ENCODE measurements at regions not wholly inside any gene's neighbourhood (a gene's known extent, or its start where the extent isn't known, plus 50 kb on each side); places are given as distances from the start of the nearest gene placed in this dataset.

DNA sequence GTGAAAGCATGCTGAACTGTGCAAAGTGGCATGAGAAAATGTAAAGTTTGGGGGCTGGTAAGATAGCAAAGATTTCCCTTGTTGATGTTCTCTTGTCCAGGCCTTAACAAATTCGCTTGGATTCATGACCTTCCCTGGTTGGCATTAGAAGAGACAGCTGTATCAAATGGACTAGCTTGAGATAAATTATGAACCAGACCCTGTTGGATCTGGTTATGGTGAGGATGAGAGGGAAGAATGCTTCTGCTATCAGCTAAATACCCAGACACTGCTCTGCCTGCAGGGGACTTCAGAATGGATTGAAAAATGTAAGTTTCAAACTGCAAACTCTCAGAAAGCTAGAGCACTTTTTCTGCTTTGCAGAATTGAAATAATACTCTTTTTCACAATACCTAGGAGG lies 135.2 kb downstream of the EFNB2 start:
- Histone ChIP-seq H3K9me3 (no peaks in the 10 kb centered on the region), H3K4me1 (no peaks in the 10 kb centered on the region), H3K27ac (no peak overlapping the region), H3K4me3 (replicated peaks in 1 of 3) (no peak overlapping the region), H3K27me3 (no peaks in the 10 kb centered on the region), H3K36me3 (no peaks in the 10 kb centered on the region)
- intact Hi-C loops (cut with DNase I): no loop called here
- no peak for DNase-seq
- TF ChIP-seq POLR2A (IDR thresholded peaks at IDR 0.05): no peak
- TF ChIP-seq, protein P1, sequence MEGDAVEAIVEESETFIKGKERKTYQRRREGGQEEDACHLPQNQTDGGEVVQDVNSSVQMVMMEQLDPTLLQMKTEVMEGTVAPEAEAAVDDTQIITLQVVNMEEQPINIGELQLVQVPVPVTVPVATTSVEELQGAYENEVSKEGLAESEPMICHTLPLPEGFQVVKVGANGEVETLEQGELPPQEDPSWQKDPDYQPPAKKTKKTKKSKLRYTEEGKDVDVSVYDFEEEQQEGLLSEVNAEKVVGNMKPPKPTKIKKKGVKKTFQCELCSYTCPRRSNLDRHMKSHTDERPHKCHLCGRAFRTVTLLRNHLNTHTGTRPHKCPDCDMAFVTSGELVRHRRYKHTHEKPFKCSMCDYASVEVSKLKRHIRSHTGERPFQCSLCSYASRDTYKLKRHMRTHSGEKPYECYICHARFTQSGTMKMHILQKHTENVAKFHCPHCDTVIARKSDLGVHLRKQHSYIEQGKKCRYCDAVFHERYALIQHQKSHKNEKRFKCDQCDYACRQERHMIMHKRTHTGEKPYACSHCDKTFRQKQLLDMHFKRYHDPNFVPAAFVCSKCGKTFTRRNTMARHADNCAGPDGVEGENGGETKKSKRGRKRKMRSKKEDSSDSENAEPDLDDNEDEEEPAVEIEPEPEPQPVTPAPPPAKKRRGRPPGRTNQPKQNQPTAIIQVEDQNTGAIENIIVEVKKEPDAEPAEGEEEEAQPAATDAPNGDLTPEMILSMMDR (IDR thresholded peaks at IDR 0.05): no peak
- WGBS, 2 donors: 86 to 94% methylated on average over 1 of the region's 1 CpG

DNA sequence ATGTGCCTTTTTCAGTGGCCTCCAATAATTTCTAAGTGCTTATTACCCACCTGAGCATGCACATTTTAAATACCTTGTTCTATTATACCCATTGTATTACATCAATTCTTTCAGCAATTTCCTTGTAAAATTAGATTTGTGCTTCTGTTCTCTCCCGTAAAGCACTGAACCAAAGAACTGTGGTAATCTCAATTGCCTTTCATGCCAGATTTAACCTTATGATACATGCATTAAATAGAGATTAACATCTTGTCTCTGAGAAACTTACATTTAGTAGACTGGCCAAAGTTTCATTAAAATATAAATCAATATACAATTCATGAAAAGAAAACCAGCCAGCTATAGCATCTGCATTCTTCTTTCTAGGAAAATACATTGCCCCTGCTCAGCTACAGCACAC lies 137.2 kb downstream of the EFNB2 start:
- 94 to 96% methylated on average over 1 of the region's 1 CpG for WGBS, 2 donors
- DNase-seq: no peak

DNA sequence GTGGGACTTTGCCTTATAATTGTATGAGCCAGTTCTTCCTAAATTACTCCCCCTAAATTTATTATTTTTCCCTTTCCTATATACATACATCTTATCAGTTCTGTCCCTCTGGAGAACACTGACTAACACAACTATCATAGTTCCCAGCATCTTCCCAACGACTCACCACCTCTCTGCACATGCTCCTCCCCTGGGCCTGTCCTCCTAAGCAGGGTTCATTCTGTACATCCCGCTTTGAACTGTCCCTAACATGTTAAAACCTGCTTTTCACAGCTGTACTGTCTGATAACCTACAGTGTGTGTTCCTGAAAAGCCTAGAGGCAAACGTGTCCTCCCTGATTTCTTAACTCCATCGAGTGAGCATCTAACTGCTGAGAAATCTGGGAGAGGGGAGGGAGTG lies 141.7 kb downstream of the EFNB2 start:
- WGBS, 2 donors: 78 to 84% methylated on average over 4 of the region's 4 CpGs
- no peaks in the 10 kb centered on the region for H3K9me3 ChIP-seq
- intact Hi-C loops (cut with DNase I): no loop called here
- H3K4me3 ChIP-seq (replicated peaks in 1 of 3): no peak overlapping the region
- DNase-seq: no peak
- no peaks in the 10 kb centered on the region for H3K4me1 ChIP-seq
- no peaks in the 10 kb centered on the region for H3K27me3 ChIP-seq
- no peak for TF ChIP-seq POLR2A (IDR thresholded peaks at IDR 0.05)
- TF ChIP-seq, protein P1 (IDR thresholded peaks at IDR 0.05): no peak
- no peak overlapping the region for H3K27ac ChIP-seq
- no peaks in the 10 kb centered on the region for H3K36me3 ChIP-seq

More for the DNA sequence above, 137.2 kb downstream of the EFNB2 start:
- Histone ChIP-seq H3K27me3 (no peaks in the 10 kb centered on the region), H3K4me3 (replicated peaks in 1 of 3) (no peak overlapping the region), H3K36me3 (no peaks in the 10 kb centered on the region), H3K4me1 (no peaks in the 10 kb centered on the region), H3K9me3 (no peaks in the 10 kb centered on the region), H3K27ac (no peak overlapping the region)
- TF ChIP-seq, protein P1 (IDR thresholded peaks at IDR 0.05): no peak
- TF ChIP-seq POLR2A (IDR thresholded peaks at IDR 0.05): no peak
- intact Hi-C loops (cut with DNase I): no loop called here

DNA sequence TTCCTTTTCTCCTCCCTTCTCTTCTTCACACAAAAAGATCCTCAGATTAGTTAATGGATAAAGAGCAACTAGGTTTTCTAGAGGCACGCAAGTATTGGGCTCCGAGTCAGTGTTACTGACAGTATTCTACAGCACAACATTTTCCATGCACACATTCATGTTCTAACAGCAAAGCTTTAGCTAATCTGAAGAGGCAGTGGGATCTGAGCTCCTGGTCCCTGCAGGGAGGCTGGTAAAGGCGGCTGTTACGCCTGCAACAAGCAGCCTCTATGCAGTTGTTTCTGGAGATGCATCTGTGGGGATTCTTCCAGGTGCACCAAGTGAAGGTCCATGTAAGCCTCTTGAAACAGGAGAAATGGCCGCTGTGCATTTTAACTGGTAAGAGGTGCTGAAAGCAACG lies 143.8 kb downstream of the EFNB2 start:
- TF ChIP-seq, protein P1 (IDR thresholded peaks at IDR 0.05): no peak
- TF ChIP-seq POLR2A (IDR thresholded peaks at IDR 0.05): no peak
- no peak for DNase-seq
- WGBS, 2 donors: 94 to 95% methylated on average over 6 of the region's 6 CpGs
- no peak overlapping the region for H3K27ac ChIP-seq
- no peaks in the 10 kb centered on the region for H3K4me1 ChIP-seq
- intact Hi-C loops (cut with DNase I): no loop called here
- H3K36me3 ChIP-seq: no peaks in the 10 kb centered on the region
- H3K27me3 ChIP-seq: no peaks in the 10 kb centered on the region
- H3K4me3 ChIP-seq (replicated peaks in 1 of 3): no peak overlapping the region
- H3K9me3 ChIP-seq: no peaks in the 10 kb centered on the region

DNA sequence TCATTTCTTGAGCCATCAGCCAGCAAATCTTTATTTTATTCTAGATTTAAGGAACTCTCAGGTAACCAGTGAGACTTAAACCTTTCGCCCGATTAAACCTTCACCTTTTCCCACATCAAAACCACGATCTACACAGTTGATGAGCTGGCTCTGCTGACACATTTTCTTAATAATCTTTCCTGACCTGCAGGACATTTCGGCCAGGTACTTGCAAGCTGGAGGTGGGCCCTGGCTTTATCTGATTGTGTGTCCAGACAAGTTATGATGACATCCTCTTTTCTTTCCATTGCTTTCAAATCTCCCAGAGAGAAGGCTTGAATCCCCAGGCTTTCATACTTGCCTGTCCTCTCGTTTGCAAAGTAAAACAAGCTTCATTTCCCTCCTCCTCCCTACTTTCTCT lies 144.2 kb downstream of the EFNB2 start:
- Histone ChIP-seq H3K9me3 (no peaks in the 10 kb centered on the region), H3K36me3 (no peaks in the 10 kb centered on the region), H3K27me3 (no peaks in the 10 kb centered on the region), H3K4me3 (replicated peaks in 1 of 3) (no peak overlapping the region), H3K4me1 (no peaks in the 10 kb centered on the region), H3K27ac (no peak overlapping the region)
- intact Hi-C loops (cut with DNase I): no loop called here
- DNase-seq: no peak
- TF ChIP-seq, protein P1 (IDR thresholded peaks at IDR 0.05): no peak
- no peak for TF ChIP-seq POLR2A (IDR thresholded peaks at IDR 0.05)
- WGBS, 2 donors: 88% methylated on average over 5 of the region's 5 CpGs

All from thyroid gland (tissue), 4 donors.